GM12872 (cell line): ENCODE measurements at regions not wholly inside any gene's neighbourhood (a gene's known extent, or its start where the extent isn't known, plus 50 kb on each side); places are given as distances from the start of the nearest gene placed in this dataset.

ENCODE experiments used
- TF ChIP-seq, protein P1 (sequence below): IDR thresholded peaks from 3 replicates; pipeline ENCODE4 v1.5.1; 2011; ENCODE audit warnings: low read depth, mild to moderate bottlenecking, low read length, moderate library complexity; ENCODE audit not compliant: insufficient read depth

GRCh38 chr11:115944596-115944995 is 440.4 kb upstream of the CADM1 start:
- TF ChIP-seq, protein P1, sequence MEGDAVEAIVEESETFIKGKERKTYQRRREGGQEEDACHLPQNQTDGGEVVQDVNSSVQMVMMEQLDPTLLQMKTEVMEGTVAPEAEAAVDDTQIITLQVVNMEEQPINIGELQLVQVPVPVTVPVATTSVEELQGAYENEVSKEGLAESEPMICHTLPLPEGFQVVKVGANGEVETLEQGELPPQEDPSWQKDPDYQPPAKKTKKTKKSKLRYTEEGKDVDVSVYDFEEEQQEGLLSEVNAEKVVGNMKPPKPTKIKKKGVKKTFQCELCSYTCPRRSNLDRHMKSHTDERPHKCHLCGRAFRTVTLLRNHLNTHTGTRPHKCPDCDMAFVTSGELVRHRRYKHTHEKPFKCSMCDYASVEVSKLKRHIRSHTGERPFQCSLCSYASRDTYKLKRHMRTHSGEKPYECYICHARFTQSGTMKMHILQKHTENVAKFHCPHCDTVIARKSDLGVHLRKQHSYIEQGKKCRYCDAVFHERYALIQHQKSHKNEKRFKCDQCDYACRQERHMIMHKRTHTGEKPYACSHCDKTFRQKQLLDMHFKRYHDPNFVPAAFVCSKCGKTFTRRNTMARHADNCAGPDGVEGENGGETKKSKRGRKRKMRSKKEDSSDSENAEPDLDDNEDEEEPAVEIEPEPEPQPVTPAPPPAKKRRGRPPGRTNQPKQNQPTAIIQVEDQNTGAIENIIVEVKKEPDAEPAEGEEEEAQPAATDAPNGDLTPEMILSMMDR = no peak

- TF ChIP-seq, protein P1 = no peak
These were observed 437.8 kb upstream of the CADM1 start for GRCh38 chr11:115942011-115942410.

DNA sequence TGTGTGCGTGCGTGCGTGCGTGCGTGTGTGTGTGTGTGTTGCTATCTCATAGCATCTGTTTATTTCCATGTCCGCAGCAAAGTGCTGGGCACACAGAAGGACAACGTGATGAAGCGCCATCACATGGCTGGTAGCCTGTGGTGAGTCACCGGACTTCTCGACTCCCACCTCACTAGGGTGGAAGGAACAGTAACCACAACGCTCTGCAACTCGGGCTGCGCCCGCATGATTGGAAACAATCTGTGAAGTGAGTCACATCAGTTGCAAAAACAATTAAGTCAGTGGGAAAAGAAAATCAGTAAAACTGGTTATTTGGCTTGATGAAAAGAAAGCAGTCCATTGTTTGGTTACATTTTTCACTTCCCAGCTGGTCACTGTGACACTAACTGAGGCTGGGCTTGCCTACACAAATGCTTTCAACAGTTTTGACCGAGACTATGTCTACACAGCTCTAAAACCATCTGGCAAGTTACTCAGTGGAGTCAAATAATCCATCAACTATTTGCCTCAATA is 437.3 kb upstream of the CADM1 start:
- TF ChIP-seq, protein P1 = no peak

DNA sequence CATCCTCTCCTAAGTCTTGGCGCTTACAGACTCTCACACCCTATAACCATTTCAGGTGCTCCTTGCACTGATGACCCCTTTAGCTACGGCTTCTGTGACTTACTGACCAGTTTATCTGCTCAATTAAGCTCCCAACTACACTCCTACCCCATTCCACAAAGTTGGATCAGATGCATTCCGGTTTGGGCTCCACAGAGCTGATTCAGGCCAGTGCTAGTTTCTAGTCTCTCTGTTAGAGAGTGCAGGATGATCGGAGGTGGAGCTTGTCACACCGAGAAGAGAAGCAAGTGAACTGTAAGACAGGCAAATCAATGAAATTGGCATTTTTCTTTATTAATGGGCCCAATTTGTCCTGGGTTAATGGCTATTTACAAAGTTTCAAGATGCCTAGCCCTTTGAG is 436.8 kb upstream of the CADM1 start:
- TF ChIP-seq, protein P1 = no peak

DNA sequence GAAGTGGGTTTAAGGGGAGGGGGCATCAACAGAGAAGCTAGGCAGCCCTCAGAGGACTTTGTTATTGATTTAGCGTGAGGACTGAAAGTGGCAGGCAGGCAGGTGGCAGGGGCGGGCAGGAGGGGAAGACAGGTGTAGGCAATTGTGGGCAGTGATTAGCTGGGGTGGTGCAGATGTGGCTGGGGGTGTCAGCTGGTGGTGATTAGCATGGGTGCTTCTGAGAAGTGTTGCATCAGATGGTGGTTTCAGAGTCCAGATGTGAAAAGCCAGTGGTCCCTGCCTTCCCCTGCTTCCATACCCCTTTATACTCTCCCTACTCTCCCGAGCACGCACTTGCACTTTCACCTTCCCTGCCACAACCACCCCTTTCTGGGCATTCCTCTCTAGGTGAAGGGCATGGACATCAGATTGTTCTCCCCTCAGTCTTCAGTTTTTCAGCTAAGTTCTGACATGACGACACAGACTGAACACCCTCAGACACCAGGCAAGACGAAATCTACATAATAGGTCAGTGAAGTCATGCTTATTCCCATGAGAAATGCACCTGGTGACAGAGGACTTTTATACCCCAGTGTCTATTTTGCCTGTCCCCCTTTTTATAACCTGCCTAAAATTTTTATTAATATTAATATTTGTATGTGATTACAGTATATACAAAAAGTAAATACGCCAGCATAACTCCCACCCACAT is 435.7 kb upstream of the CADM1 start:
- TF ChIP-seq, protein P1 = no peak

GRCh38 chr11:115939104-115939730 is 435.0 kb upstream of the CADM1 start:
- TF ChIP-seq, protein P1 = no peak

DNA sequence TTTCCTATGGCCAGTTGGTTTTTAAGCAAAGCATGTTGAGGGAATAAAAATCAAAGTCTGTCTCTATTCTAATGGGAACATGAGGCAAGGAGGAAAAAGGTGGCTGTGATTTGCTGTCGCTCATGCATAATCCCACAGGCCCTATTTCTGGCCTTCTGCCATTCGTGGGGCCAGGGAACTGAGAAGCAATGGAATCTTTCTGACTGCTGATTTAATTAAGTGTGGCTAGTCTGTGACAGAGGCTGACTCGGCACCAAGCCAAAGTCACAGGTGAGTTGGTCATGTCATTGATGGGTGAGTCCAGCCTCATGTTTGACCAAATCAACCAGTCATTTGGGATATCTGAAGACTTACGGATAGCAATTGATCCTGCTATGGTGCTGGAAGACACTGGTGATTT is 429.3 kb upstream of the CADM1 start:
- TF ChIP-seq, protein P1 = no peak
